ENCODE measurements at regions not wholly inside any gene's neighbourhood (a gene's known extent, or its start where the extent isn't known, plus 50 kb on each side); places are given as distances from the start of the nearest gene placed in this dataset.

DNA sequence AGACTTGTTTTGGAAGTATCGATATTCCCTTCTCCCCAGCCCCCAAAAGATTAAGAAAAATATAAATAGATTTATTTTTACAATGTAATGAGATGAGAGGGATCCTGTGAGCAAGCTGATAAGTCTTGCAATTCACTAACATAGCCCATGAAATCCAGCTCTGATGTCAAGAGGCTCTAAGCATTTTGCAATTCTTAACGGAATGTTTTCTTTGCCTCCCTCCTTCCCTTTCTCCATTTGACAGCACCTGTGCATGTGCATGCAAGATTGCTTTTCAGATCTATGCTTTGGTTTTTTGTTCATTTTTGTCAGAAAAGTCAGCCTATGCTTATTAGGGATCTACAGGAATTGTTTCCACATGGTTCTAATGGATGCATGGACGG, 169.9 kb downstream of the SLIT2 start:
- Histone ChIP-seq H3K27me3 (ENCODE audit: control insufficient read depth in 1 of 2, insufficient read depth in 2 of 2, low read length in 2 of 2) (no peaks in the 10 kb centered on the region), H3K9me3 (ENCODE audit: control insufficient read depth in 1 of 2, insufficient read depth in 1 of 2, low read length in 2 of 2) (no peaks in the 10 kb centered on the region), H3K36me3 (ENCODE audit: insufficient read depth, low read length) (no peaks in the 10 kb centered on the region), H3K4me1 (ENCODE audit: insufficient read depth, low read length) (no peaks in the 10 kb centered on the region), H3K4me3 (ENCODE audit: low read length) (no peak overlapping the region), H3K27ac (ENCODE audit: low read depth in 1 of 2, low read length in 2 of 2) (no peak overlapping the region)
- DNase-seq (no peak), ATAC-seq (ENCODE audit: poor library complexity) (no peak)
- peaks cover under 1% of the 10 kb centered on the region for H3K27me3 Mint-ChIP-seq
- ChIA-PET POLR2A (no interaction called here), CTCF (no interaction called here)
- peaks cover 6% of the 10 kb centered on the region for H3K4me1 Mint-ChIP-seq (ENCODE audit: low read depth)
- no peak overlapping the region for H3K27ac Mint-ChIP-seq
- H3K36me3 Mint-ChIP-seq (ENCODE audit: low read depth), result no peaks in the 10 kb centered on the region
- intact Hi-C loops (cut with DNase I, micrococcal nuclease), result loop anchor here in 1 of 2 experiments (5.0 kb wide), 2 partner anchors 261 to 1346 kb away; no protein-coding TSS in a partner anchor
- H3K4me3 Mint-ChIP-seq, result no peak overlapping the region
- H3K9me3 Mint-ChIP-seq, result no peaks in the 10 kb centered on the region
- TF ChIP-seq CTCF (IDR thresholded peaks at IDR 0.05), result no peak

- ATAC-seq (ENCODE audit: poor library complexity), result peak; percentile 37
- peak in 8 of 14 experiments; percentile 1 to 56 (median 8) for DNase-seq
- no peaks in the 10 kb centered on the region for H3K9me3 ChIP-seq (ENCODE audit: control insufficient read depth in 1 of 2, insufficient read depth in 1 of 2, low read length in 2 of 2)
- Mint-ChIP-seq H3K36me3 (ENCODE audit: low read depth) (no peaks in the 10 kb centered on the region), H3K4me3 (no peak overlapping the region), H3K27me3 (no peaks in the 10 kb centered on the region), H3K9me3 (no peaks in the 10 kb centered on the region), H3K27ac (no peak overlapping the region), H3K4me1 (ENCODE audit: low read depth) (peaks cover 6% of the 10 kb centered on the region)
- no peaks in the 10 kb centered on the region for H3K27me3 ChIP-seq (ENCODE audit: control insufficient read depth in 1 of 2, insufficient read depth in 2 of 2, low read length in 2 of 2)
- no peak overlapping the region for H3K27ac ChIP-seq (ENCODE audit: low read depth in 1 of 2, low read length in 2 of 2)
- no peaks in the 10 kb centered on the region for H3K36me3 ChIP-seq (ENCODE audit: insufficient read depth, low read length)
- ChIA-PET POLR2A (no interaction called here), CTCF (no interaction called here)
- peak; percentile 24 for TF ChIP-seq CTCF (IDR thresholded peaks at IDR 0.05)
- H3K4me1 ChIP-seq (ENCODE audit: insufficient read depth, low read length), result no peaks in the 10 kb centered on the region
- H3K4me3 ChIP-seq (ENCODE audit: low read length), result no peak overlapping the region
- intact Hi-C loops (cut with DNase I, micrococcal nuclease), result loop anchor here in 1 of 2 experiments (5.0 kb wide), 2 partner anchors 260 to 1345 kb away; no protein-coding TSS in a partner anchor
Measured at GRCh38 chr4:20422398-20422797, 170.7 kb downstream of the SLIT2 start.

- no peaks in the 10 kb centered on the region for H3K36me3 ChIP-seq (ENCODE audit: insufficient read depth, low read length)
- DNase-seq (no peak), ATAC-seq (ENCODE audit: poor library complexity) (no peak)
- H3K27ac ChIP-seq (ENCODE audit: low read depth in 1 of 2, low read length in 2 of 2), result no peak overlapping the region
- H3K27me3 Mint-ChIP-seq, result no peaks in the 10 kb centered on the region
- no peaks in the 10 kb centered on the region for H3K36me3 Mint-ChIP-seq (ENCODE audit: low read depth)
- no peak for TF ChIP-seq CTCF (IDR thresholded peaks at IDR 0.05)
- no peaks in the 10 kb centered on the region for H3K27me3 ChIP-seq (ENCODE audit: control insufficient read depth in 1 of 2, insufficient read depth in 2 of 2, low read length in 2 of 2)
- H3K4me3 Mint-ChIP-seq, result no peak overlapping the region
- ChIA-PET CTCF (no interaction called here), POLR2A (no interaction called here)
- H3K4me1 ChIP-seq (ENCODE audit: insufficient read depth, low read length), result no peaks in the 10 kb centered on the region
- H3K4me1 Mint-ChIP-seq (ENCODE audit: low read depth), result peaks cover 6% of the 10 kb centered on the region
- no peak overlapping the region for H3K4me3 ChIP-seq (ENCODE audit: low read length)
- no peak overlapping the region for H3K27ac Mint-ChIP-seq
- intact Hi-C loops (cut with DNase I, micrococcal nuclease), result loop anchor here in 1 of 2 experiments (5.0 kb wide), 2 partner anchors 259 to 1344 kb away; no protein-coding TSS in a partner anchor
- H3K9me3 ChIP-seq (ENCODE audit: control insufficient read depth in 1 of 2, insufficient read depth in 1 of 2, low read length in 2 of 2), result no peaks in the 10 kb centered on the region
- H3K9me3 Mint-ChIP-seq, result no peaks in the 10 kb centered on the region
Measured at GRCh38 chr4:20423420-20423819, 171.7 kb downstream of the SLIT2 start.
